Mesenchymal stem cell (in vitro differentiated cells and primary cell): ENCODE measurements at regions not wholly inside any gene's neighbourhood (a gene's known extent, or its start where the extent isn't known, plus 50 kb on each side); places are given as distances from the start of the nearest gene placed in this dataset.

Source experiments
- DNase-seq: peaks from one replicate; pipeline ENCODE4 v3.0.0-alpha.2; 2013
- H2AFZ ChIP-seq: one replicate; pipeline ENCODE4 v1.6.1; 2013; ENCODE audit warnings: low read depth, mild to moderate bottlenecking, control low read depth, inconsistent platforms, low read length, moderate library complexity
- H2AK5ac ChIP-seq: 2 replicates; pipeline ENCODE4 v1.6.1; 2013; ENCODE audit warnings: low read length, moderate library complexity, mild to moderate bottlenecking, inconsistent platforms; ENCODE audit not compliant: severe bottlenecking
- H2BK120ac ChIP-seq: one replicate; pipeline ENCODE4 v1.6.1; 2013; ENCODE audit warnings: low read depth, mild to moderate bottlenecking, inconsistent platforms, low read length, moderate library complexity
- H2BK12ac ChIP-seq, 2 experiments: one replicate each; pipeline ENCODE4 v1.6.1; 2013; ENCODE audit warnings: inconsistent platforms in 2 of 2, low read length in 2 of 2, mild to moderate bottlenecking in 2 of 2, moderate library complexity in 2 of 2, control low read depth in 1 of 2
- H2BK15ac ChIP-seq: one replicate; pipeline ENCODE4 v1.6.1; 2013; ENCODE audit warnings: mild to moderate bottlenecking, low read depth, inconsistent platforms; ENCODE audit not compliant: poor library complexity, severe bottlenecking
- H2BK5ac ChIP-seq: 2 replicates; pipeline ENCODE4 v1.6.1; 2013; ENCODE audit warnings: low read depth, mild to moderate bottlenecking, low read length, control low read depth, inconsistent platforms; ENCODE audit not compliant: poor library complexity, severe bottlenecking
- H3K14ac ChIP-seq, 2 experiments: one replicate each; pipeline ENCODE4 v1.6.1; 2013; ENCODE audit warnings: inconsistent platforms in 2 of 2, low read length in 2 of 2, control low read depth in 1 of 2, mild to moderate bottlenecking in 1 of 2, moderate library complexity in 1 of 2
- H3K18ac ChIP-seq, 2 experiments: one replicate each; pipeline ENCODE4 v1.6.1; 2013; ENCODE audit warnings: inconsistent platforms in 2 of 2, low read length in 2 of 2, control low read depth in 1 of 2, low read depth in 1 of 2, mild to moderate bottlenecking in 1 of 2
- H3K23ac ChIP-seq, 2 experiments: one replicate each; pipeline ENCODE4 v1.6.1; 2013; ENCODE audit warnings: inconsistent platforms in 2 of 2, low read length in 2 of 2, mild to moderate bottlenecking in 2 of 2, moderate library complexity in 2 of 2, control low read depth in 1 of 2
- H3K27ac ChIP-seq: 2 replicates; pipeline ENCODE4 v1.5.1; 2013; ENCODE audit warnings: mild to moderate bottlenecking, moderate library complexity, low read length, control low read depth, inconsistent platforms; ENCODE audit not compliant: poor library complexity, severe bottlenecking
- H3K27me3 ChIP-seq, 2 experiments: 2 replicates each; pipeline versions ENCODE4 v1.6.1 to v1.7.0; 2013; ENCODE audit warnings: low read length in 2 of 2, mild to moderate bottlenecking in 2 of 2, moderate library complexity in 2 of 2, control low read depth in 1 of 2, inconsistent platforms in 1 of 2; ENCODE audit not compliant: control insufficient read depth in 1 of 2, insufficient read depth in 1 of 2
- H3K36me3 ChIP-seq, 2 experiments: 2 replicates each; pipeline versions ENCODE4 v1.6.1 to v1.7.0; 2013; ENCODE audit warnings: low read length in 2 of 2, control low read depth in 1 of 2, inconsistent platforms in 1 of 2, low read depth in 1 of 2, mild to moderate bottlenecking in 1 of 2; ENCODE audit not compliant: insufficient read depth in 2 of 2, control insufficient read depth in 1 of 2
- H3K4ac ChIP-seq, 2 experiments: one replicate each; pipeline ENCODE4 v1.6.1; 2013; ENCODE audit warnings: inconsistent platforms in 2 of 2, low read length in 2 of 2, mild to moderate bottlenecking in 2 of 2, moderate library complexity in 2 of 2, control low read depth in 1 of 2, low read depth in 1 of 2
- H3K4me1 ChIP-seq: 2 replicates; pipeline ENCODE4 v1.6.1; 2013; ENCODE audit warnings: low read depth, low read length, control low read depth; ENCODE audit not compliant: control insufficient read depth, insufficient read depth
- H3K4me2 ChIP-seq: 2 replicates; pipeline ENCODE4 v1.6.1; 2013; ENCODE audit warnings: low read length, mild to moderate bottlenecking, inconsistent platforms; ENCODE audit not compliant: poor library complexity, severe bottlenecking
- H3K4me3 ChIP-seq, 2 experiments: 2 replicates each; pipeline versions ENCODE4 v1.5.1 to v1.7.0; 2013; ENCODE audit warnings: low read length in 2 of 2, mild to moderate bottlenecking in 2 of 2, control low read depth in 1 of 2, low read depth in 1 of 2; ENCODE audit not compliant: insufficient read depth in 1 of 2
- H3K79me1 ChIP-seq: replicated peaks from 2 replicates; pipeline ENCODE4 v1.6.1; 2013; ENCODE audit warnings: mild to moderate bottlenecking, control low read depth, low read length, inconsistent platforms; ENCODE audit not compliant: poor library complexity, severe bottlenecking
- H3K9ac ChIP-seq: 2 replicates; pipeline ENCODE4 v1.7.0; 2013; ENCODE audit warnings: mild to moderate bottlenecking, low read length, moderate library complexity
- H3K9me3 ChIP-seq: 2 replicates; pipeline ENCODE4 v1.7.0; 2013; ENCODE audit warnings: mild to moderate bottlenecking, low read length; ENCODE audit not compliant: control insufficient read depth
- H4K8ac ChIP-seq: one replicate; pipeline ENCODE4 v1.6.1; 2013; ENCODE audit warnings: inconsistent platforms, mild to moderate bottlenecking, low read length, moderate library complexity
- H4K91ac ChIP-seq: one replicate; pipeline ENCODE4 v1.6.1; 2013; ENCODE audit warnings: mild to moderate bottlenecking, low read length, inconsistent platforms
- WGBS: methylation state at CpG from one replicate; pipeline ENCODE4 v1.1.7; 2013; ENCODE audit warnings: mixed read lengths; 5-methylcytosine and 5-hydroxymethylcytosine counted together

DNA sequence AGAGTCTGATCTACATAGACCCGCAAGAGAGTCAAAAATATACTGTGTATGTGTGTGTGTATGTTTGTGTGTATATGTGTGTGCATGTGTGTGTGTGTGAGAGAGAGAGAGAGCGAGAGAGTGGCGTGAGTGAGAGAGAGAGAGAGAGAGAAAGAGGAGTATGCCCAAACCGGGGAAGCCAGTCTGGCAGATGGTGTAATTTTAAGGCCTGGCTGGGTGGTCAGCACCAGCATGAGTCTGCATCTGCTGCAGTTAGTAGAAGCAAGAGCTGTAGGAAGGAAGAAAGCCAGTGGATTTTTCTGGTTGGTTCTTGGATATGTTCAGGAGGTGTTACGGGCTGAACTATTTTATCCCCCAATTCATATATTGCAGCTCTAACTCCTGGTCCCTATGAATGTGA, 75.2 kb downstream of the ACTBL2 start:
- H4K91ac ChIP-seq, result no peak overlapping the region
- H3K4ac ChIP-seq, result no peak overlapping the region
- no peak overlapping the region for H2AFZ ChIP-seq
- H3K4me3 ChIP-seq, result no peak overlapping the region
- no peaks in the 10 kb centered on the region for H3K79me1 ChIP-seq
- no peak overlapping the region for H2BK120ac ChIP-seq
- no peak overlapping the region for H2BK15ac ChIP-seq
- no peak overlapping the region for H2AK5ac ChIP-seq
- H4K8ac ChIP-seq, result no peak overlapping the region
- no peak overlapping the region for H3K4me2 ChIP-seq
- WGBS, result 68% methylated on average over 4 of the region's 5 CpGs
- no peak overlapping the region for H3K9ac ChIP-seq
- no peaks in the 10 kb centered on the region for H3K36me3 ChIP-seq
- no peak overlapping the region for H3K23ac ChIP-seq
- H3K4me1 ChIP-seq, result no peaks in the 10 kb centered on the region
- H2BK5ac ChIP-seq, result no peak overlapping the region
- no peak for DNase-seq
- peak overlapping the region in 1 of 2 experiments; percentile 21 for H3K18ac ChIP-seq
- no peak overlapping the region for H3K27ac ChIP-seq
- no peak overlapping the region for H3K14ac ChIP-seq
- no peaks in the 10 kb centered on the region for H3K9me3 ChIP-seq
- H3K27me3 ChIP-seq, result no peaks in the 10 kb centered on the region
- H2BK12ac ChIP-seq, result peak overlapping the region in 1 of 2 experiments; percentile 63

DNA sequence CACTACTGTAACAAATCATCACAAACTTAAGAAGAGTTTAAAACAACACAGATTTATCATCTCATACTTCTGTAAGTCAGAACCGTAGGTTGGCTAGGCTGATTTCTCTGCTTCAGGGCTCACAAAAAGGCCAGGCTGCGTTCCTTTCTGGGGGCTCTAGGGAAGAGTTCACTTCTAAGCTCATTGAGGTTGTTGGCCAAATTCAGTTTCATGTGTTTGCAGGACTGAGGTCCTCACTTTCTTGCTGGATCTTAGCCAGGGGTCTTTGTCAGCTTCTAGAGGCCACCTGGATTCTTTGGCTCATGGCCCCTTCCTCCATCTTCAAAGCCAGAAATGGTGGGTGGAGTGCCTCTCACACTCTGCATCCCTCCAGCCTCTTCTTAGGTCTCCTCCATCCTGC, 76.0 kb downstream of the ACTBL2 start:
- DNase-seq, result no peak
- Histone ChIP-seq H3K9me3 (no peaks in the 10 kb centered on the region), H3K79me1 (no peaks in the 10 kb centered on the region), H3K9ac (no peak overlapping the region), H3K4me2 (no peak overlapping the region), H3K18ac (peak overlapping the region in 1 of 2 experiments; percentile 30), H3K36me3 (no peaks in the 10 kb centered on the region), H3K4ac (no peak overlapping the region), H2BK15ac (peak overlapping the region; percentile 86), H2AFZ (no peak overlapping the region), H2BK120ac (no peak overlapping the region), H2BK12ac (peak overlapping the region in 1 of 2 experiments; percentile 45), H2AK5ac (no peak overlapping the region), H3K27ac (no peak overlapping the region), H3K14ac (no peak overlapping the region), H4K91ac (no peak overlapping the region), H2BK5ac (no peak overlapping the region), H3K4me3 (no peak overlapping the region), H4K8ac (no peak overlapping the region), H3K27me3 (no peaks in the 10 kb centered on the region), H3K23ac (no peak overlapping the region), H3K4me1 (no peaks in the 10 kb centered on the region)
- 97% methylated on average over 2 of the region's 2 CpGs for WGBS

DNA sequence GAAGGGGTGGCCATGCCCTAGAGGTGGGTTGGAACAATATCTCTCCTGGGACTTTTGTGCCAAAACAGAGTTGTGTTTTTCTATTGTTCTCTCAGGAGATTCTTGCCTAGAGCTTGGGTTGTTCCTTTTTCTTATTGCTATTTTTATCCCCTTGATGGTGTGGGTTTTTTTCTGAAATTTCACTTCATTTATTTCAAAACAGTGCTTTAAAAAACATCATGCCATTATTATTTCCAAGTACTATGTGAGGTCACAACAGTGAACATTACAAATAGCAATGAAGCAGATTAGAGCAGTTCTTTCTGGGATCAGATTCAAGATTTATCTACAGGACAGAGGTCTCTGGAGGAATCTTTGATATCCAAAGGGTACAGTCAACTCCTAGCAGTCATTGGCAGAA, 76.6 kb downstream of the ACTBL2 start:
- peak overlapping the region in 1 of 2 experiments; percentile 14 for H3K18ac ChIP-seq
- no peak overlapping the region for H2BK15ac ChIP-seq
- H3K9ac ChIP-seq, result no peak overlapping the region
- H3K27ac ChIP-seq, result no peak overlapping the region
- H4K8ac ChIP-seq, result no peak overlapping the region
- no peak overlapping the region for H4K91ac ChIP-seq
- H2BK5ac ChIP-seq, result no peak overlapping the region
- no peaks in the 10 kb centered on the region for H3K4me1 ChIP-seq
- DNase-seq, result no peak
- H2BK120ac ChIP-seq, result no peak overlapping the region
- no peak overlapping the region for H2AK5ac ChIP-seq
- no peak overlapping the region for H3K4me3 ChIP-seq
- H3K9me3 ChIP-seq, result no peaks in the 10 kb centered on the region
- no peak overlapping the region for H3K14ac ChIP-seq
- no peak overlapping the region for H3K4ac ChIP-seq
- no peak overlapping the region for H2AFZ ChIP-seq
- no peak overlapping the region for H3K4me2 ChIP-seq
- H3K23ac ChIP-seq, result no peak overlapping the region
- no peaks in the 10 kb centered on the region for H3K36me3 ChIP-seq
- no peaks in the 10 kb centered on the region for H3K79me1 ChIP-seq
- no peak overlapping the region for H2BK12ac ChIP-seq
- H3K27me3 ChIP-seq, result no peaks in the 10 kb centered on the region

DNA sequence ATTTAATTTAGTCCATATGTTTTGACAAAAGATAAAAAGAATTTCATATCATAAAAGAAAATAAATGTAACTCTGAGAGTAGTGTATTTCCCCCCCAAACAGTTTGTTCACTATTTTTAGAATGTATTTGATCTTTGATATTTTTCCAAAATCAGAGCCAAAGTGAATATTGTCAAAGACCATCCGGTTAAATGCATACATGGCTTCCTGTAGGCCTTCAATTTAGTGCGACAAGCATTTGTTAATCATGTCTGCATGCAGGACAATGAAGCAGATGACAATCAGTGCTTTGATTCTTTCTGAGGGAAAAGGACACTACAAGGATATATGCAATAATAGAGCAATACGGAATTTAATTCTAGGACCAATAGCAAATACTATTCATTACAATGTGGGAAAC, 79.8 kb downstream of the ACTBL2 start:
- Histone ChIP-seq H3K4me2 (no peak overlapping the region), H3K4ac (no peak overlapping the region), H3K23ac (no peak overlapping the region), H3K79me1 (no peaks in the 10 kb centered on the region), H3K4me1 (no peaks in the 10 kb centered on the region), H3K27me3 (no peaks in the 10 kb centered on the region), H3K9me3 (no peaks in the 10 kb centered on the region), H4K91ac (no peak overlapping the region), H2BK5ac (no peak overlapping the region), H4K8ac (no peak overlapping the region), H3K18ac (no peak overlapping the region), H3K27ac (no peak overlapping the region), H3K14ac (no peak overlapping the region), H3K4me3 (no peak overlapping the region), H2BK12ac (no peak overlapping the region), H2AFZ (no peak overlapping the region), H2BK15ac (no peak overlapping the region), H2BK120ac (no peak overlapping the region), H3K9ac (no peak overlapping the region), H3K36me3 (no peaks in the 10 kb centered on the region), H2AK5ac (no peak overlapping the region)
- WGBS, result 97% methylated on average over 2 of the region's 3 CpGs
- DNase-seq, result no peak
